Hepatocyte (in vitro differentiated cells): ENCODE measurements at regions not wholly inside any gene's neighbourhood (a gene's known extent, or its start where the extent isn't known, plus 50 kb on each side); places are given as distances from the start of the nearest gene placed in this dataset.

Experiments
- CTCF ChIP-seq: fragments of 200-600 bp; sonication (generic); IDR thresholded peaks from 2 replicates; pipeline ENCODE4 v1.5.1; 2016; ENCODE audit warnings: antibody characterized with exemption, mild to moderate bottlenecking; ENCODE audit not compliant: poor library complexity
- EZH2 ChIP-seq: fragments of 200-600 bp; sonication (generic); IDR thresholded peaks from 2 replicates; pipeline ENCODE4 v1.6.1; 2016; ENCODE audit warnings: antibody characterized with exemption, mild to moderate bottlenecking, borderline replicate concordance
- EZH2phosphoT487 ChIP-seq: fragments of 200-600 bp; sonication (generic); IDR thresholded peaks from one replicate; pipeline ENCODE4 v1.6.1; 2018; ENCODE audit warnings: antibody characterized with exemption, mild to moderate bottlenecking, low read depth, moderate library complexity; ENCODE audit not compliant: unreplicated experiment, severe bottlenecking

GRCh38 chr1:94678202-94678848, 136.8 kb upstream of the F3 start:
- TF ChIP-seq CTCF, result no peak
- no peak for TF ChIP-seq EZH2
- TF ChIP-seq EZH2phosphoT487, result no peak
